Stimulated activated effector memory CD8-positive, alpha-beta T cell treated with anti-CD3 and anti-CD28 coated beads, Interleukin-12 subunit alpha, Interleukin-12 subunit beta, amount 100 ng/mL, for 72 hours (primary cell): ENCODE measurements at regions not wholly inside any gene's neighbourhood (a gene's known extent, or its start where the extent isn't known, plus 50 kb on each side); places are given as distances from the start of the nearest gene placed in this dataset.
"Not testable (repeated sequence)": the region's sequence is repeated elsewhere in the genome, so short reads cannot be mapped to it uniquely, and the experiment has no call there.

ENCODE experiments used
- ATAC-seq: fragments of 150-1000 bp; cut with Tn5 transposase; 2 replicates; pipeline ENCODE4 v1.10.0; 2021
- DNase-seq, 2 donors: peaks; one replicate each; pipeline ENCODE4 v3.0.0; 2021 to 2022; ENCODE audit warnings: low spot score in 2 of 2
- H3K27ac Mint-ChIP-seq: one replicate; pipeline ENCODE4 v1.8.0; 2022; ENCODE audit warnings: mild to moderate bottlenecking, mixed read lengths
- H3K36me3 Mint-ChIP-seq: one replicate; pipeline ENCODE4 v1.8.0; 2022; ENCODE audit warnings: mild to moderate bottlenecking, mixed read lengths
- H3K4me1 Mint-ChIP-seq: one replicate; pipeline ENCODE4 v1.8.0; 2022; ENCODE audit warnings: mixed read lengths
- H3K4me3 Mint-ChIP-seq: one replicate; pipeline ENCODE4 v1.8.0; 2022; ENCODE audit warnings: mild to moderate bottlenecking, mixed read lengths
- H3K9me3 Mint-ChIP-seq: one replicate; pipeline ENCODE4 v1.8.0; 2022; ENCODE audit warnings: mixed read lengths

DNA sequence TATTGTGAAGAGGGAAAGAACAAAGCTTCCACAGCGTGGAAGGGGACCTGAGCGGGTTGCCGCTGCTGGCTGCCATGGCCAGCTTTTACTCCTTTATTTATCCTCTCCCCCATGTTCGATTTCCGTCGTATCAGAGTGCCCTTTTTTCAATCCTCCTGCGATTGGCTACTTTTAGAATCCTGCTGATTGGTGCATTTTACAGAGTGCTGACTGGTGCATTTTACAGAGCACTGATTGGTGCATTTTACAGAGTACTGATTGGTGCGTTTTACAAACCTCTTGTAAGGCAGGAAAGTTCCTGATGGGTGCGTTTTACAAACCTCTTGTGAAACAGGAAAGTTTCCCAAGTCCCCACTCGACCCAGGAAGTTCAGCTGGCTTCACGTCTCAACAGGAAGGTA lies 381.7 kb upstream of the ATP10A start:
- not testable (repeated sequence) for H3K4me3 Mint-ChIP-seq, H3K27ac Mint-ChIP-seq, H3K36me3 Mint-ChIP-seq, DNase-seq, ATAC-seq, H3K4me1 Mint-ChIP-seq
- peaks cover 10% of the 10 kb centered on the region for H3K9me3 Mint-ChIP-seq

DNA sequence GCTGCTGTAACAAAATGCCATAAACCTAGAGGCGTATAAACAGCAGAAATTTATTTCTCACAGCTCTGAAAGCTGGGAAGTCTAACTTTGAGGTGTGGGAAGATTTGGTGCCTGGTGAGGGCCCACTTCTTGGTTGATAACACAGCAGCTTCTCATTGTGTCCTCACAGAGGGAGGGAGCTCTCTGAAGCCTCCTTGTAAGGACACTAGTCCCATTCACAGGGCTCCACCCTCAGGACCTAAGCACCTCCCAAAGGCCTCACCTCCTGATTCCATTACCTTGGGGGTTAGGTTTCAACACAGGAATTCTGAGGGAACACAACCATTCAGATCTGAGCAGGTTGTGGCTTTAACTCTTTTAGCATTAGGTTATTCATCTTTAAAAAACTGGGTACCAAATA lies 380.3 kb upstream of the ATP10A start:
- Mint-ChIP-seq H3K9me3 (peaks cover 10% of the 10 kb centered on the region), H3K36me3 (no peaks in the 10 kb centered on the region)

DNA sequence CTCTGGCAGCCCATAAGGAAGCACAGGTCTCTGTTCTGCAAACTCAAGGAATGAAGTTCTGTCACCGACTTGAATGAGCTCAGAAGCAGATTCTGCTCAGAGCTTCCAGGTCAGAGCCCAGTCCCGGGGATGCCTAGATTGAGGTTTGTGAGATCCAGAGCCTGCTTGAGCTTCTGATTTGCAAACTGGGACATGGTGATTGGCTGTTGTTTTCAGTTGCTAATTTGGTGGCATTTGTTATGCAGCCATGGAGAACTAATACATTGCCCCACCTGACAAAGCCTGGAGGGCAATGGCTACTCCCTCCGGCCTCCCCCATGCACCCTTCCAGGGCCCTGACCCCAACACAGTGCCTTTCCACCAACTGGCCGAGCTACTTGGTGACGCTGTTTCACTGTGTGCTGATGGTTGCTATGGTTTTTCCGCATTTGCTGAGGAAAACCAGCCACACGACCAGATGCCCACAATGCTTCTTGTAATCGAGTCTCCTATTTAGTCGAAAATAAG lies 379.5 kb upstream of the ATP10A start:
- ATAC-seq (no peak), DNase-seq (no peak)
- peaks cover 10% of the 10 kb centered on the region for H3K9me3 Mint-ChIP-seq
- H3K36me3 Mint-ChIP-seq = no peaks in the 10 kb centered on the region
- H3K4me1 Mint-ChIP-seq = no peaks in the 10 kb centered on the region
- no peak overlapping the region for H3K4me3 Mint-ChIP-seq
- H3K27ac Mint-ChIP-seq = no peak overlapping the region

More for the DNA sequence above, 380.3 kb upstream of the ATP10A start:
- DNase-seq = no peak
- no peak for ATAC-seq
- no peaks in the 10 kb centered on the region for H3K4me1 Mint-ChIP-seq
- H3K27ac Mint-ChIP-seq = no peak overlapping the region
- no peak overlapping the region for H3K4me3 Mint-ChIP-seq

DNA sequence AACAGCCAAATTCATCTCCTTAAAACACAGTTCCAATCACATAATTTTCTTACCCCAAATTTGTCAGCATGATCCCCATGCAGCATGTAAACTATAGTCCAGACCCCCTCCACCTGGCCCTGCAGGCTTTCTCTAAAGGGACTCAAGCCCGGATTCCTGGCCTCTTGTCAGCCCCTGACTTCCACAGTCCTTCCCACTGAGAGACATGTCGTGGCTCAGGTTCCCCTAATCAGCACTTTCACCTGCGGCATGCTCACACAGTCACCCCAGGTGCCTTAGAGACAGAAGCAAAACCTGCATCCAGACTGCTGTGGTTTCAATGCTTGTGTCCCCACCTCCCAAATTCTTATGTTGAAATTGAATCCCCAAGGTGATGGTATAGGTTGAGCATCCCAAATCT lies 372.7 kb upstream of the ATP10A start:
- Mint-ChIP-seq H3K27ac (no peak overlapping the region), H3K9me3 (peaks cover 10% of the 10 kb centered on the region), H3K4me3 (no peak overlapping the region), H3K4me1 (no peaks in the 10 kb centered on the region), H3K36me3 (no peaks in the 10 kb centered on the region)
- ATAC-seq (no peak), DNase-seq (no peak)

DNA sequence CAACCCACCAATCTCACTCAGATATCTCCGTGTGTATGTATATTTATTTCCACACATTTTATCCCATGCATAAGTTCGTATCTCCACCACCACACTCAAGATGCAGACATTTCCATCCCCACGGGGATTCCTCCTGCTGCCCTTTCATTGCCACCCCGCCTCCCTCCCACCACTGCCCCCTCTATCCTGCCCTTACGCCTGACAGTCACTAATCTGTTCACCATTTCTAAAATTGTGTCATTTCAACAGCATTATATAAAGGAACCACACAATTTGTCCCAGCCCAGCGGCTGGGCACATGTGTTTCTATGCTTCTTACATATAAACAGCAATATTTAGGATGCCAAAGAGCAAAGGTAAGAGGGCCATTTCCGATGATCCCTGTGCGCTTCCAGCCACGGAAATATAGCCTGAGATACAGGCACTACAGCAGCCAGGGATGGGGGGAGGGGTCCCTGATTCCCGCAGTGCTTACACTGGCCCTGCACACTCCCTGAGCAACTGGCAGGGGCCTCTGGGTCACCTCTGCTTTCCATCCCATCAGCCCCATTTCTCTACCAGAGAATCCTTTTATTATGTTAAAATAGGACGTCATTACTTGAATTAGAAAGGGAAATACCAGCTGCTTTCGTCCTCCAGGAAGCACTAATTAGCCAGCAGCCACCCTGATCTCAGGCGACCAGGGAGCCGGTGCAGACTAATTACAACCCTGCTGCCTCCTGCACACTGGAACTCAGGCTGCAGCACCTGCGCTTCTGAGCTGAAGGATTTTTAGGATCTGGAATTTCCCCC lies 372.0 kb upstream of the ATP10A start:
- DNase-seq = no peak
- H3K9me3 Mint-ChIP-seq = peaks cover 11% of the 10 kb centered on the region
- H3K4me1 Mint-ChIP-seq = no peaks in the 10 kb centered on the region
- no peak for ATAC-seq
- no peak overlapping the region for H3K27ac Mint-ChIP-seq
- H3K36me3 Mint-ChIP-seq = no peaks in the 10 kb centered on the region
- no peak overlapping the region for H3K4me3 Mint-ChIP-seq

DNA sequence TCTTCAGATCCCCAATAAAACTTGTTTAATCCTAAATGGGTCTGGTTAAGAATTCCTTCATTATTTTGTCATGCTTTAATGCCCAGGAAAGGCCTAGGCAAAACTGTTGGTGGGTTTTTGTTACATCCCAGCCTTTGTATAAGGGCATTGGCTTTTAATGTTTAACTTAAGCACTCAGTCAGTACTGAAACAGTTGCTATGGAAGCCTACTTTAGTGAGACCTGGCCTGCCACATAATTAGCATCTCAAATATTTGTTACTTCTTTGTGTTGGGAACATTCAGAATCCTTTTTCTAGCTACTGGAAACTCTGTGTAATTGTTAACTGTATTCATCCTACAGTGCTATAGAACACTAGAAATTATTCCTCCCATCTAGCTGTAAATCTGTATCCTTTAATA lies 369.6 kb upstream of the ATP10A start:
- H3K4me1 Mint-ChIP-seq = no peaks in the 10 kb centered on the region
- H3K27ac Mint-ChIP-seq = no peak overlapping the region
- peaks cover 13% of the 10 kb centered on the region for H3K9me3 Mint-ChIP-seq
- H3K4me3 Mint-ChIP-seq = no peak overlapping the region
- DNase-seq (no peak), ATAC-seq (no peak)
- no peaks in the 10 kb centered on the region for H3K36me3 Mint-ChIP-seq

DNA sequence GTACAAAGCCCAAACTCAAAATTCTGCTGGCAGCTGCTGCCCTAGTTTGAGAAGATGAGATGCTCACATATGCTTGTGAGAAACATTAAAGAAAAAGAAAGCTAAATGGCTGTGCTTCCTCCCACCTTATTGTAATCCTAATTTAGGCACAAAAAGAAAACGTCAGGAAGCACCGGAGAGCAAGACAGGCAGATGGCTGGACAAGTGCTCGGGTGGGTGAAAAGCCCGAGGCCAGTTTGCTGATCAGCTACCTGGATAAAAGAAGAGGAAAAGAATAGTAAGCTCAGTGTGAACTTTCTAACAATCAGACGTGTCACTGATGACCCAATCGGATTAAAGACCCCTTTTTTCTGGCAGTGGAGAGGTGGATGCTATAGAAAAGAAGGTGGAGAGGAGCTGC lies 368.0 kb upstream of the ATP10A start:
- Mint-ChIP-seq H3K27ac (no peak overlapping the region), H3K4me3 (no peak overlapping the region), H3K9me3 (peaks cover 21% of the 10 kb centered on the region), H3K36me3 (no peaks in the 10 kb centered on the region), H3K4me1 (no peaks in the 10 kb centered on the region)
- DNase-seq = no peak
- ATAC-seq = no peak

DNA sequence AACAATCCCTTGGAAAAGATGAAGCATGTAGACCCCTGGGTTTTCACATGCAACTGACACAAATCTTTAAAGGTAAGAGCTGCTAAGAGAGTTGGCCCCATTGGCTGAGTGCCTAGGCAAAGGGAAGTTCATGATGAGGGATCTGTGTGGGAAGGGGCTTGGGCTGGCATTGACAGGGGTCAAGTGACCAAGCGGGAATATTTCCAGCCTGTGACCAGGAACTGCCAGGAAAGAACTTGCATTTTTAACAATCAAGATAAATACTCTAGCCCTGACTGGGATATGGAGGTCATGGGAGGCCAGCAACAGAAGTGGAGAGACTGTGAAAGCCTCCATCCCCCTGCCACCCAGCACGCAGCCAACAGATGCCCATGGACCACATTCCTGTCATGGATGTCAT lies 361.1 kb upstream of the ATP10A start:
- Mint-ChIP-seq H3K4me3 (no peak overlapping the region), H3K4me1 (no peaks in the 10 kb centered on the region), H3K27ac (no peak overlapping the region), H3K36me3 (no peaks in the 10 kb centered on the region), H3K9me3 (peaks cover 11% of the 10 kb centered on the region)
- no peak for ATAC-seq
- DNase-seq = no peak

DNA sequence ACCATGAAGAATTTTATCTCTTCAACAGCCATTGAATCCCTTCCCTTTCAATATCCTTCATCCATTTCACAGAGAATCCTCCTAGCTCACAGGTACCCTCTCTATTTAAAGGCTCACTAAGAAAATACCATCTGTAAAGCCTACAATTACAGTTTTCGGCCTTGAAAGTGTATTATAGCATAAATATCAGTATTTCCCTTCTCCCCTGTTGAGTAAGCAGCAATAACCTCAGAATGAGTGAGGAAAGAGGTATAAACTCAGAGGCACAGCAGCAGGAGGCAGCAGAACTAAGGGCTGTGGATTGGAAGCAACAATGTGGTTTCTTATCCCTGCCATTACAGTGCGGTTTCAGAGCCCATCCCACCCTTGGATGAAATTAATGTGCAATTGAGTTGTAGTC lies 360.6 kb upstream of the ATP10A start:
- H3K4me3 Mint-ChIP-seq = no peak overlapping the region
- no peaks in the 10 kb centered on the region for H3K36me3 Mint-ChIP-seq
- no peak for DNase-seq
- H3K4me1 Mint-ChIP-seq = no peaks in the 10 kb centered on the region
- H3K27ac Mint-ChIP-seq = no peak overlapping the region
- H3K9me3 Mint-ChIP-seq = peaks cover 11% of the 10 kb centered on the region
- no peak for ATAC-seq

DNA sequence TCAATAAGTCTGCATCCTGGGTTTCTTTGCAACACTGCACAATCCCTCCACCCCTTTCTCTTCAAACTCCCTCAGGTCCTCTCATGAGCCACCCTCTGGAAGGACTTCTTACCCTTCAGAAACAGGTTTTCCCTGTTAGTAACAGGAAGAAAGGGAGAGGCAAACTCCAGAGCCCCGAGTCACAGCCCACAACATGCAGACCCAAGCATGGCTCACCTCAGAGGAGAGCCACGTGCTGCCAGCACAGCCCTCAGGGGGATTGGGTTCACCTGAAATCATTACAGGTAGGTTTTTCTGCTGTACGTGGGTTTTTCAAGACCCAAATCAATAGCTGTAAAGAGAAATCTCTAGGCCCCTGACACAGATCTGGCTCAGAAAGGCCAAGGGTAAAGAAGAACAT lies 359.7 kb upstream of the ATP10A start:
- ATAC-seq = no peak
- DNase-seq = no peak

DNA sequence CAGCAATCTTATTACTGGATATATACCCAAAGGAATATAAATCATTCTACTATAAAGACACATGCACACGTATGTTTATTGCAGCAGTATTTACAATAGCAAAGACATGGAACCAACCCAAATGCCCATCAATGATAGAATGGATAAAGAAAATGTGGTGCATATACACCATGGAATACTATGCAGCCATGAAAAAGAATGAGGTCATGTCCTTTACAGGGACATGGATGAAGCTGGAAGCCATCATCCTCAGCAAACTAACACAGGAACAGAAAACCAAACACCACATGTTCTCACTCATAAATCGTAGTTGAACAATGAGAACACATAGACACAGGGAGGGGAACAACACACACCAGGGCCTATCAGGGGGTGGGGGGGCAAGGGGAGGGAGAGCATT lies 353.9 kb upstream of the ATP10A start:
- H3K4me3 Mint-ChIP-seq, H3K4me1 Mint-ChIP-seq, DNase-seq, H3K27ac Mint-ChIP-seq, H3K9me3 Mint-ChIP-seq, ATAC-seq, H3K36me3 Mint-ChIP-seq: not testable (repeated sequence)

More for the DNA sequence above, 359.7 kb upstream of the ATP10A start:
- peaks cover 8% of the 10 kb centered on the region for H3K9me3 Mint-ChIP-seq
- H3K4me1 Mint-ChIP-seq = no peaks in the 10 kb centered on the region
- no peak overlapping the region for H3K4me3 Mint-ChIP-seq
- H3K36me3 Mint-ChIP-seq = no peaks in the 10 kb centered on the region
- H3K27ac Mint-ChIP-seq = no peak overlapping the region

DNA sequence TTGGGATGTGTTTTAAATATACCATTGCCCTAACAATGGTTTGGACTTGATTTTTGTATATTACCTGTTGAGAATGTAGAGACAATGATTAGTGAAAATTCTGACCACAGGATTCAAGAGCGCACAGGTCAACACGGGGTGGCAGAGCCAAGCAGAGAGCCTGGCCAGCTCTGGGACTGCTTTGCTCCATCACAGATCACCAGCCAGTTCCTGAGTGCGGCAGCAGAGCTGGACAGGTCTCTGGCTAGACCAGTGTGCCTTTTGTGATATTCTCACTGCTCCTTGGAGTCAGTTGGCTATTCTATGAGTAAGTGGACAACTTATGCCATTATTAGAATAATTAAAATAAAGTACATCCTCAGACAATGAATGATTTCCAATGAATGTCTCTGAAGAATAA lies 351.2 kb upstream of the ATP10A start:
- DNase-seq (no peak), ATAC-seq (no peak)
- H3K4me3 Mint-ChIP-seq = no peak overlapping the region
- no peak overlapping the region for H3K27ac Mint-ChIP-seq
- no peaks in the 10 kb centered on the region for H3K9me3 Mint-ChIP-seq
- H3K36me3 Mint-ChIP-seq = no peaks in the 10 kb centered on the region
- no peaks in the 10 kb centered on the region for H3K4me1 Mint-ChIP-seq

DNA sequence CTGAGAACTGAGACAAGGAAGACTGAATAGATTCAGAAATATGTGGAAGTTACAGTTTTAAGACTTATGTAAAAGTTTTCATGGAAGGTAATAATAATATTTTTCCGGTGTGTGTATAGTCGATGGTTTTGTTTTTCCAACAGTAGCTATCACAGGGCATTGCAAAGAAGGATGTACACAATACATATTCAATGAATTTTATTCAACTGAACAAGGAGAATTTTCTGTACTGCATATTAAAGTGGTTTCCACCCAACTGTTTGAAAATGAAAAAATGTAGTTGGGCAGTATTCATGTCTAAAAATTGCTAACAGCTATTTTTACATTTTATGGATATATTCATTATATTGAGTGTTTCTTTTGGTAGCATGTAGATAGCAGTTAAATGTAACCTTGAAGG lies 350.3 kb upstream of the ATP10A start:
- no peak for ATAC-seq

DNA sequence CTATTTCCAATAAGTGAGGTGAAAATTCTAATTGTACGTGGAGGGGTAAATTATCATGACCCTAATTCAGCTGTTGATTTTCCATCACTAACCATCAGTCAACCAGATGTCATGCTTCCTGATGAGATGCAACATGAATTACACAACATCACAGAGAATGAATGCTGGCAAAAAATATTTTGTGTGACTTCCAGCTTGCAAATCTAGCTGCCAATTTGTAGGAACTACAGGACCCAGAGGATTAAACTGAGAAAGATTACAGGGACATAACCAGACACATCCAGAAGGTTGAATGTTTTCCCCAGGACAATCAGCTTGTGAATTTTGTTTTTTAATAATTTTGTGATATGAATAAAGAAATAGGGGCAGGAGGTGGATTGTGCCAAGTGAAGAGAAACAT lies 349.0 kb upstream of the ATP10A start:
- DNase-seq (no peak), ATAC-seq (no peak)
- Mint-ChIP-seq H3K4me1 (no peaks in the 10 kb centered on the region), H3K36me3 (no peaks in the 10 kb centered on the region), H3K27ac (no peak overlapping the region), H3K4me3 (no peak overlapping the region), H3K9me3 (peaks cover 3% of the 10 kb centered on the region)

More for the DNA sequence above, 350.3 kb upstream of the ATP10A start:
- no peak overlapping the region for H3K27ac Mint-ChIP-seq
- no peak for DNase-seq
- no peak overlapping the region for H3K4me3 Mint-ChIP-seq
- no peaks in the 10 kb centered on the region for H3K4me1 Mint-ChIP-seq
- no peaks in the 10 kb centered on the region for H3K36me3 Mint-ChIP-seq
- H3K9me3 Mint-ChIP-seq = peaks cover 3% of the 10 kb centered on the region

DNA sequence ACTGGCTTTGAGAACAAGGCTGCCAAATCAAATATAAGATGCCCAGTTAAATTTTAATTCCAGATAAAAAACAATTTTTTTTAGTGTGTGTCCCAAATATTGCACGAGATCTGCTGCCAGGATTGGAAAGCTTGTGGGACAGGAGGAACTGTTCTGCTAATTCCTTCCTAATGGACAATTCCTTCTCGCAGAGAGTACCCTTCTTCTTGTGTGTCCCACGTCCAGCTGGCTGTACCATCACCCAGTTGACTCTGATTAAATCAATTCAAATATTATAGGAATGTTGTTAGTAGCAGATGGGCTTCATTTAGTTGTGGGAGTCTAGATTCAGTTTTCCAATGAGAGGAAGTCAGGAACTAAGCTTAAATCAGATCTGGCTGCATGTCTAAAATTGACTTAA lies 347.9 kb upstream of the ATP10A start:
- no peak for ATAC-seq
- Mint-ChIP-seq H3K36me3 (no peaks in the 10 kb centered on the region), H3K4me3 (no peak overlapping the region), H3K27ac (no peak overlapping the region), H3K4me1 (no peaks in the 10 kb centered on the region), H3K9me3 (peaks cover 3% of the 10 kb centered on the region)
- DNase-seq = no peak

DNA sequence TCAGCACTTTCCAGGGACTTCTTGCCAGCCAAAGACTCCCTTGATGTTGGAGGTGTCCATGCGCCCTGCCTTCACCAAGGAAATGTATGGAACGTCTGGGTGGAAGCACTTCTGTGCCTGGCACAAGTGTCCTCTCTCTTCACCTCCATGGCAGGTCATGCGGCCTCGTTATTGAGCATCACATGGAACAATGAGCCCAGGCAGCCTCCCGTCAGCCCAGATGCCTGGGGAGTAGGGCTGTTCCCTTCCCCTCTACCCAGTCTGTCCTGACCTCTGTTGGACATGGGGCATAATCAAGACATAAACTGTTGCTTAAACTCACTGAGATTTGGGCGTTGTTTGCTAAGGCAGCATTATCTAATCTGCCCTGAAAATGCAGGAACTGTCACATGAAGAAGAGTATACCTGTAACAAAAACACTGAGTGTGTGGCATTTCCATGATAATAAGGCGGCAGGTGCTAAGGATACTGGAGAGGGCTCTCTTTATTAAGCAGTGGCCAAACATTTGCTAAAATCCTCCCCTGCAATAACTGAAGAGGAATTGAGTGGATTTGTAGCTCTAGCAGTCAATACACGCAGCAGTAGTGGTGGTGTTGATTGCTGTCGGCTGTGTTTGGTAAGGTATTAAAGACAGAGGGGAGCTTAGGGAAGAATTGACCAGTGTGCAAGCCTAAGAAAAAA lies 338.2 kb upstream of the ATP10A start:
- H3K4me1 Mint-ChIP-seq = no peaks in the 10 kb centered on the region
- ATAC-seq (no peak), DNase-seq (no peak)
- no peak overlapping the region for H3K27ac Mint-ChIP-seq
- peaks cover 2% of the 10 kb centered on the region for H3K9me3 Mint-ChIP-seq
- H3K36me3 Mint-ChIP-seq = no peaks in the 10 kb centered on the region
- H3K4me3 Mint-ChIP-seq = no peak overlapping the region
